Mesenchymal stem cell (in vitro differentiated cells and primary cell): ENCODE measurements at regions not wholly inside any gene's neighbourhood (a gene's known extent, or its start where the extent isn't known, plus 50 kb on each side); places are given as distances from the start of the nearest gene placed in this dataset.
"Not testable (repeated sequence)": the region's sequence is repeated elsewhere in the genome, so short reads cannot be mapped to it uniquely, and the experiment has no call there.

ENCODE experiments used
- DNase-seq: peaks from one replicate; pipeline ENCODE4 v3.0.0-alpha.2; 2013
- H2AFZ ChIP-seq: one replicate; pipeline ENCODE4 v1.6.1; 2013; ENCODE audit warnings: low read depth, mild to moderate bottlenecking, control low read depth, inconsistent platforms, low read length, moderate library complexity
- H2AK5ac ChIP-seq: 2 replicates; pipeline ENCODE4 v1.6.1; 2013; ENCODE audit warnings: low read length, moderate library complexity, mild to moderate bottlenecking, inconsistent platforms; ENCODE audit not compliant: severe bottlenecking
- H2BK120ac ChIP-seq: one replicate; pipeline ENCODE4 v1.6.1; 2013; ENCODE audit warnings: low read depth, mild to moderate bottlenecking, inconsistent platforms, low read length, moderate library complexity
- H2BK12ac ChIP-seq, 2 experiments: one replicate each; pipeline ENCODE4 v1.6.1; 2013; ENCODE audit warnings: inconsistent platforms in 2 of 2, low read length in 2 of 2, mild to moderate bottlenecking in 2 of 2, moderate library complexity in 2 of 2, control low read depth in 1 of 2
- H2BK15ac ChIP-seq: one replicate; pipeline ENCODE4 v1.6.1; 2013; ENCODE audit warnings: mild to moderate bottlenecking, low read depth, inconsistent platforms; ENCODE audit not compliant: poor library complexity, severe bottlenecking
- H2BK5ac ChIP-seq: 2 replicates; pipeline ENCODE4 v1.6.1; 2013; ENCODE audit warnings: low read depth, mild to moderate bottlenecking, low read length, control low read depth, inconsistent platforms; ENCODE audit not compliant: poor library complexity, severe bottlenecking
- H3K14ac ChIP-seq, 2 experiments: one replicate each; pipeline ENCODE4 v1.6.1; 2013; ENCODE audit warnings: inconsistent platforms in 2 of 2, low read length in 2 of 2, control low read depth in 1 of 2, mild to moderate bottlenecking in 1 of 2, moderate library complexity in 1 of 2
- H3K18ac ChIP-seq, 2 experiments: one replicate each; pipeline ENCODE4 v1.6.1; 2013; ENCODE audit warnings: inconsistent platforms in 2 of 2, low read length in 2 of 2, control low read depth in 1 of 2, low read depth in 1 of 2, mild to moderate bottlenecking in 1 of 2
- H3K23ac ChIP-seq, 2 experiments: one replicate each; pipeline ENCODE4 v1.6.1; 2013; ENCODE audit warnings: inconsistent platforms in 2 of 2, low read length in 2 of 2, mild to moderate bottlenecking in 2 of 2, moderate library complexity in 2 of 2, control low read depth in 1 of 2
- H3K27ac ChIP-seq: 2 replicates; pipeline ENCODE4 v1.5.1; 2013; ENCODE audit warnings: mild to moderate bottlenecking, moderate library complexity, low read length, control low read depth, inconsistent platforms; ENCODE audit not compliant: poor library complexity, severe bottlenecking
- H3K27me3 ChIP-seq, 2 experiments: 2 replicates each; pipeline versions ENCODE4 v1.6.1 to v1.7.0; 2013; ENCODE audit warnings: low read length in 2 of 2, mild to moderate bottlenecking in 2 of 2, moderate library complexity in 2 of 2, control low read depth in 1 of 2, inconsistent platforms in 1 of 2; ENCODE audit not compliant: control insufficient read depth in 1 of 2, insufficient read depth in 1 of 2
- H3K36me3 ChIP-seq, 2 experiments: 2 replicates each; pipeline versions ENCODE4 v1.6.1 to v1.7.0; 2013; ENCODE audit warnings: low read length in 2 of 2, control low read depth in 1 of 2, inconsistent platforms in 1 of 2, low read depth in 1 of 2, mild to moderate bottlenecking in 1 of 2; ENCODE audit not compliant: insufficient read depth in 2 of 2, control insufficient read depth in 1 of 2
- H3K4ac ChIP-seq, 2 experiments: one replicate each; pipeline ENCODE4 v1.6.1; 2013; ENCODE audit warnings: inconsistent platforms in 2 of 2, low read length in 2 of 2, mild to moderate bottlenecking in 2 of 2, moderate library complexity in 2 of 2, control low read depth in 1 of 2, low read depth in 1 of 2
- H3K4me1 ChIP-seq: 2 replicates; pipeline ENCODE4 v1.6.1; 2013; ENCODE audit warnings: low read depth, low read length, control low read depth; ENCODE audit not compliant: control insufficient read depth, insufficient read depth
- H3K4me2 ChIP-seq: 2 replicates; pipeline ENCODE4 v1.6.1; 2013; ENCODE audit warnings: low read length, mild to moderate bottlenecking, inconsistent platforms; ENCODE audit not compliant: poor library complexity, severe bottlenecking
- H3K4me3 ChIP-seq, 2 experiments: 2 replicates each; pipeline versions ENCODE4 v1.5.1 to v1.7.0; 2013; ENCODE audit warnings: low read length in 2 of 2, mild to moderate bottlenecking in 2 of 2, control low read depth in 1 of 2, low read depth in 1 of 2; ENCODE audit not compliant: insufficient read depth in 1 of 2
- H3K79me1 ChIP-seq: replicated peaks from 2 replicates; pipeline ENCODE4 v1.6.1; 2013; ENCODE audit warnings: mild to moderate bottlenecking, control low read depth, low read length, inconsistent platforms; ENCODE audit not compliant: poor library complexity, severe bottlenecking
- H3K9ac ChIP-seq: 2 replicates; pipeline ENCODE4 v1.7.0; 2013; ENCODE audit warnings: mild to moderate bottlenecking, low read length, moderate library complexity
- H3K9me3 ChIP-seq: 2 replicates; pipeline ENCODE4 v1.7.0; 2013; ENCODE audit warnings: mild to moderate bottlenecking, low read length; ENCODE audit not compliant: control insufficient read depth
- H4K8ac ChIP-seq: one replicate; pipeline ENCODE4 v1.6.1; 2013; ENCODE audit warnings: inconsistent platforms, mild to moderate bottlenecking, low read length, moderate library complexity
- H4K91ac ChIP-seq: one replicate; pipeline ENCODE4 v1.6.1; 2013; ENCODE audit warnings: mild to moderate bottlenecking, low read length, inconsistent platforms
- WGBS: methylation state at CpG from one replicate; pipeline ENCODE4 v1.1.7; 2013; ENCODE audit warnings: mixed read lengths; 5-methylcytosine and 5-hydroxymethylcytosine counted together

GRCh38 chr12:58425481-58426392, 484.4 kb downstream of the ATP23 start:
- peak overlapping the region; percentile 24 to 96 for H3K4ac ChIP-seq

GRCh38 chr12:58426437-58426836, 485.1 kb downstream of the ATP23 start:
- Histone ChIP-seq H3K23ac (peak overlapping the region in 1 of 2 experiments; percentile 78), H2AK5ac (peak overlapping the region; percentile 99), H4K91ac (peak overlapping the region; percentile 94), H2BK120ac (peak overlapping the region; percentile 29), H3K27ac (peak overlapping the region; percentile 99), H3K9ac (peak overlapping the region; percentile 79), H2BK5ac (peak overlapping the region; percentile 51), H3K4ac (peak overlapping the region; percentile 10 to 96), H2BK12ac (peak overlapping the region; percentile 86 to 89), H4K8ac (peak overlapping the region; percentile 84), H3K18ac (peak overlapping the region; percentile 92 to 97), H3K14ac (peak overlapping the region in 1 of 2 experiments; percentile 71)
- DNase-seq, H3K4me3 ChIP-seq, H3K9me3 ChIP-seq, H2BK15ac ChIP-seq, H3K79me1 ChIP-seq, H3K36me3 ChIP-seq, H3K4me2 ChIP-seq, H2AFZ ChIP-seq, H3K27me3 ChIP-seq, H3K4me1 ChIP-seq: not testable (repeated sequence)
- WGBS, result 71% methylated on average over 3 of the region's 3 CpGs

More at GRCh38 chr12:58425481-58426392, 484.4 kb downstream of the ATP23 start:
- 2% methylated on average over 6 of the region's 6 CpGs for WGBS
- Histone ChIP-seq H2BK120ac (peak overlapping the region; percentile 64), H2AK5ac (peak overlapping the region; percentile 10), H3K27ac (peak overlapping the region; percentile 99), H3K23ac (no peak overlapping the region), H3K9ac (peak overlapping the region; percentile 79), H3K9me3 (no peaks in the 10 kb centered on the region), H3K4me1 (peaks cover 4% of the 10 kb centered on the region), H3K36me3 (no peaks in the 10 kb centered on the region), H3K4me3 (peak overlapping the region in 1 of 2 experiments; percentile 52), H3K18ac (peak overlapping the region; percentile 65 to 97), H2BK15ac (peak overlapping the region; percentile 40), H4K91ac (peak overlapping the region; percentile 94), H3K4me2 (peak overlapping the region; percentile 25), H4K8ac (peak overlapping the region; percentile 89), H2BK5ac (peak overlapping the region; percentile 95), H3K14ac (peak overlapping the region in 1 of 2 experiments; percentile 15), H3K79me1 (no peaks in the 10 kb centered on the region), H3K27me3 (no peaks in the 10 kb centered on the region), H2BK12ac (peak overlapping the region; percentile 86 to 89), H2AFZ (no peak overlapping the region)
- DNase-seq, result peak; percentile 94

GRCh38 chr12:58433959-58434358, 486.3 kb downstream of the LRIG3 start:
- no peak overlapping the region for H2BK12ac ChIP-seq
- no peak overlapping the region for H3K4me3 ChIP-seq
- no peak overlapping the region for H4K91ac ChIP-seq
- no peaks in the 10 kb centered on the region for H3K36me3 ChIP-seq
- H3K27ac ChIP-seq, result no peak overlapping the region
- 56% methylated on average over 1 of the region's 1 CpG for WGBS
- no peak overlapping the region for H3K18ac ChIP-seq
- H3K4me1 ChIP-seq, result no peaks in the 10 kb centered on the region
- no peak overlapping the region for H2BK120ac ChIP-seq
- H2AK5ac ChIP-seq, result no peak overlapping the region
- no peaks in the 10 kb centered on the region for H3K79me1 ChIP-seq
- no peak overlapping the region for H3K14ac ChIP-seq
- no peak overlapping the region for H3K9ac ChIP-seq
- no peak overlapping the region for H2BK5ac ChIP-seq
- no peak overlapping the region for H4K8ac ChIP-seq
- H3K9me3 ChIP-seq, result no peaks in the 10 kb centered on the region
- no peaks in the 10 kb centered on the region for H3K27me3 ChIP-seq
- no peak for DNase-seq
- H3K4me2 ChIP-seq, result no peak overlapping the region
- H2AFZ ChIP-seq, result no peak overlapping the region
- H3K23ac ChIP-seq, result no peak overlapping the region
- H2BK15ac ChIP-seq, result no peak overlapping the region
- no peak overlapping the region for H3K4ac ChIP-seq

GRCh38 chr12:58434726-58435125, 485.6 kb downstream of the LRIG3 start:
- Histone ChIP-seq H3K14ac (no peak overlapping the region), H2BK12ac (no peak overlapping the region), H3K27me3 (no peaks in the 10 kb centered on the region), H3K27ac (no peak overlapping the region), H3K4me2 (no peak overlapping the region), H3K4ac (no peak overlapping the region), H3K79me1 (no peaks in the 10 kb centered on the region), H3K9me3 (no peaks in the 10 kb centered on the region), H2BK15ac (no peak overlapping the region), H3K4me1 (no peaks in the 10 kb centered on the region), H3K36me3 (no peaks in the 10 kb centered on the region), H2BK120ac (no peak overlapping the region), H4K91ac (no peak overlapping the region), H4K8ac (no peak overlapping the region), H2AK5ac (no peak overlapping the region), H3K4me3 (no peak overlapping the region), H3K18ac (no peak overlapping the region), H3K9ac (no peak overlapping the region), H3K23ac (no peak overlapping the region), H2BK5ac (no peak overlapping the region), H2AFZ (no peak overlapping the region)
- DNase-seq, result no peak
